ENCODE measurements at regions not wholly inside any gene's neighbourhood (a gene's known extent, or its start where the extent isn't known, plus 50 kb on each side); places are given as distances from the start of the nearest gene placed in this dataset.
"Not testable (repeated sequence)": the region's sequence is repeated elsewhere in the genome, so short reads cannot be mapped to it uniquely, and the experiment has no call there.

DNA sequence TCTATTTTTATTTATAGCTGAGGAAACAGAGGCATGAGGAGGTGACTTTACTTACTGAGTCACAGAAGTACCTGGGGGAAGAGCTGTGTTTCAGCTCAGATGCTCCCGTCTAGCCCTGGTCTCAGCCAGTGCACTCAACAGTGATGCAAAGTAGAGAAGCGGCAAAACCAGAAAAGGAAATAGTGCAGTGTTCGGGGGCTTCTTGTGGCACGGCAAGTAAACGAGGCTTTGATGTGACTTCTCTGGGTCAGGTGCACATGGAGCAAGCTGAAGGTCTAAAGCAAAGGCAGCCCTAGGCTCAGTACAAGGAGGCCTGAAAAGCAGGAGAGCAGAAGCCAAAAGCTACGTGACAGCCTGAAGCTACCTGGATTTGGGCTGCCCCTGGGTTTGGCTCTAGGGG, 526.7 kb upstream of the ADAMTS16 start:
- no peaks in the 10 kb centered on the region for H3K9me3 ChIP-seq (ENCODE audit: control insufficient read depth, insufficient read depth, low read depth, low read length)
- no peak overlapping the region for H3K4me3 ChIP-seq (ENCODE audit: low read depth, low read length)
- H3K4me1 ChIP-seq (ENCODE audit: control insufficient read depth, insufficient read depth, low read length): no peaks in the 10 kb centered on the region
- peaks cover 0 to 19% of the 10 kb centered on the region in 2 experiments; a peak in 1 of 3 replicates for H3K36me3 ChIP-seq (ENCODE audit: control insufficient read depth in 2 of 2, insufficient read depth in 1 of 2, low read length in 2 of 2)
- TF ChIP-seq ZNF274 (IDR thresholded peaks at IDR 0.05; ENCODE audit: low read length): no peak
- TF ChIP-seq ZNF274 (tag by site-specific recombination; IDR thresholded peaks at IDR 0.05; ENCODE audit: borderline replicate concordance): no peak
- no peak for TF ChIP-seq ZNF561 (tag by site-specific recombination; IDR thresholded peaks at IDR 0.05; ENCODE audit: borderline replicate concordance)
- TF ChIP-seq, protein P1, sequence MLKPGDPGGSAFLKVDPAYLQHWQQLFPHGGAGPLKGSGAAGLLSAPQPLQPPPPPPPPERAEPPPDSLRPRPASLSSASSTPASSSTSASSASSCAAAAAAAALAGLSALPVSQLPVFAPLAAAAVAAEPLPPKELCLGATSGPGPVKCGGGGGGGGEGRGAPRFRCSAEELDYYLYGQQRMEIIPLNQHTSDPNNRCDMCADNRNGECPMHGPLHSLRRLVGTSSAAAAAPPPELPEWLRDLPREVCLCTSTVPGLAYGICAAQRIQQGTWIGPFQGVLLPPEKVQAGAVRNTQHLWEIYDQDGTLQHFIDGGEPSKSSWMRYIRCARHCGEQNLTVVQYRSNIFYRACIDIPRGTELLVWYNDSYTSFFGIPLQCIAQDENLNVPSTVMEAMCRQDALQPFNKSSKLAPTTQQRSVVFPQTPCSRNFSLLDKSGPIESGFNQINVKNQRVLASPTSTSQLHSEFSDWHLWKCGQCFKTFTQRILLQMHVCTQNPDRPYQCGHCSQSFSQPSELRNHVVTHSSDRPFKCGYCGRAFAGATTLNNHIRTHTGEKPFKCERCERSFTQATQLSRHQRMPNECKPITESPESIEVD (tag by site-specific recombination; IDR thresholded peaks at IDR 0.05): no peak
- no peak for TF ChIP-seq ZFHX2 (tag by site-specific recombination; conservative IDR thresholded peaks at IDR 0.05)
- TF ChIP-seq ZNF221 (tag by site-specific recombination; IDR thresholded peaks at IDR 0.05; ENCODE audit: borderline replicate concordance): no peak
- no peak for TF ChIP-seq ZNF184 (tag by site-specific recombination; IDR thresholded peaks at IDR 0.05)
- TF ChIP-seq, protein P2, sequence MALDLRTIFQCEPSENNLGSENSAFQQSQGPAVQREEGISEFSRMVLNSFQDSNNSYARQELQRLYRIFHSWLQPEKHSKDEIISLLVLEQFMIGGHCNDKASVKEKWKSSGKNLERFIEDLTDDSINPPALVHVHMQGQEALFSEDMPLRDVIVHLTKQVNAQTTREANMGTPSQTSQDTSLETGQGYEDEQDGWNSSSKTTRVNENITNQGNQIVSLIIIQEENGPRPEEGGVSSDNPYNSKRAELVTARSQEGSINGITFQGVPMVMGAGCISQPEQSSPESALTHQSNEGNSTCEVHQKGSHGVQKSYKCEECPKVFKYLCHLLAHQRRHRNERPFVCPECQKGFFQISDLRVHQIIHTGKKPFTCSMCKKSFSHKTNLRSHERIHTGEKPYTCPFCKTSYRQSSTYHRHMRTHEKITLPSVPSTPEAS (tag by site-specific recombination; IDR thresholded peaks at IDR 0.05): no peak
- TF ChIP-seq ZBTB8A (tag by site-specific recombination; IDR thresholded peaks at IDR 0.05): no peak
- TF ChIP-seq, protein P3, sequence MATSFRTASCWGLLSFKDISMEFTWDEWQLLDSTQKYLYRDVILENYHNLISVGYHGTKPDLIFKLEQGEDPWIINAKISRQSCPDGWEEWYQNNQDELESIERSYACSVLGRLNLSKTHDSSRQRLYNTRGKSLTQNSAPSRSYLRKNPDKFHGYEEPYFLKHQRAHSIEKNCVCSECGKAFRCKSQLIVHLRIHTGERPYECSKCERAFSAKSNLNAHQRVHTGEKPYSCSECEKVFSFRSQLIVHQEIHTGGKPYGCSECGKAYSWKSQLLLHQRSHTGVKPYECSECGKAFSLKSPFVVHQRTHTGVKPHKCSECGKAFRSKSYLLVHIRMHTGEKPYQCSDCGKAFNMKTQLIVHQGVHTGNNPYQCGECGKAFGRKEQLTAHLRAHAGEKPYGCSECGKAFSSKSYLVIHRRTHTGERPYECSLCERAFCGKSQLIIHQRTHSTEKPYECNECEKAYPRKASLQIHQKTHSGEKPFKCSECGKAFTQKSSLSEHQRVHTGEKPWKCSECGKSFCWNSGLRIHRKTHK (tag by site-specific recombination; IDR thresholded peaks at IDR 0.05): no peak
- TF ChIP-seq ZNF140 (tag by site-specific recombination; IDR thresholded peaks at IDR 0.05): no peak
- ChIA-PET POLR2A (no interaction called here), CTCF (no interaction called here)
- H3K27ac ChIP-seq (ENCODE audit: extremely low read depth, low read depth, low read length): no peak overlapping the region

DNA sequence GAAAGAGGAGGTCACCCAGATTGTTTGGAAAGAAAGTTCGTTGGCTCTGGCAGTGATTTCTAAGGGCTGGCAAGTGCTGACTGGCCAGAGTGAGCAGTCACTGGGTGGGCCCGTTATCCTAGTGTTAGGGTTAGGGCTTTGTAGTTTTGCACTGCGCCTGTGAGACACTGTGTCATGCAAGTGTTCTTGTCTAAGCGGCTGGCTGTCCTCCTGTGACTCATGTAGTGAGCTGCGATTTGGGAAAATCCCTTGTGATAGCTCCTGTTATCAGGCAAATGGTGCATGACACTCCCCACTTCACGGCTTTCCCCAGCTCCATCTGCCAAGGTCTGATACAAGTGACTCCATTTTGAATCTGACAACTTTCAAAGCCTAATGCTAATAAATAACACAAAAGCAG, 526.0 kb upstream of the ADAMTS16 start:
- no peak for TF ChIP-seq ZNF423 (tag by site-specific recombination; IDR thresholded peaks at IDR 0.05)
- TF ChIP-seq, protein P4, sequence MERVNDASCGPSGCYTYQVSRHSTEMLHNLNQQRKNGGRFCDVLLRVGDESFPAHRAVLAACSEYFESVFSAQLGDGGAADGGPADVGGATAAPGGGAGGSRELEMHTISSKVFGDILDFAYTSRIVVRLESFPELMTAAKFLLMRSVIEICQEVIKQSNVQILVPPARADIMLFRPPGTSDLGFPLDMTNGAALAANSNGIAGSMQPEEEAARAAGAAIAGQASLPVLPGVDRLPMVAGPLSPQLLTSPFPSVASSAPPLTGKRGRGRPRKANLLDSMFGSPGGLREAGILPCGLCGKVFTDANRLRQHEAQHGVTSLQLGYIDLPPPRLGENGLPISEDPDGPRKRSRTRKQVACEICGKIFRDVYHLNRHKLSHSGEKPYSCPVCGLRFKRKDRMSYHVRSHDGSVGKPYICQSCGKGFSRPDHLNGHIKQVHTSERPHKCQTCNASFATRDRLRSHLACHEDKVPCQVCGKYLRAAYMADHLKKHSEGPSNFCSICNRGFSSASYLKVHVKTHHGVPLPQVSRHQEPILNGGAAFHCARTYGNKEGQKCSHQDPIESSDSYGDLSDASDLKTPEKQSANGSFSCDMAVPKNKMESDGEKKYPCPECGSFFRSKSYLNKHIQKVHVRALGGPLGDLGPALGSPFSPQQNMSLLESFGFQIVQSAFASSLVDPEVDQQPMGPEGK (tag by site-specific recombination; IDR thresholded peaks at IDR 0.05): no peak
- TF ChIP-seq BCL11B (tag by site-specific recombination; IDR thresholded peaks at IDR 0.05; ENCODE audit: low read depth): no peak
- no peak overlapping the region for H3K4me3 ChIP-seq (ENCODE audit: low read depth, low read length)
- POLR2A ChIA-PET: no interaction called here

DNA sequence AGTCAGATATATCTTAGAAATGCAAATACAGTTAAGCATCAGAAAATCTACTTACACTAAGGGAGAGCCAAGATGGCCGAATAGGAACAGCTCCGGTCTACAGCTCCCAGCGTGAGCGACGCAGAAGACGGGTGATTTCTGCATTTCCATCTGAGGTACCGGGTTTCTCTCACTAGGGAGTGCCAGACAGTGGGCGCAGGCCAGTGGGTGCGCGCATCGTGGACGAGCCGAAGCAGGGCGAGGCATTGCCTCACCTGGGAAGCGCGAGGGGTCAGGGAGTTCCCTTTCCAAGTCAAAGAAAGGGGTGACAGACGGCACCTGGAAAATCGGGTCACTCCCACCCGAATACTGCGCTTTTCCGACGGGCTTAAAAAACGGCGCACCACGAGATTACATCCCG, 524.8 kb upstream of the ADAMTS16 start:
- POLR2A ChIA-PET; H3K27ac ChIP-seq (ENCODE audit: extremely low read depth, low read depth, low read length); CTCF ChIA-PET; H3K9me3 ChIP-seq (ENCODE audit: control insufficient read depth, insufficient read depth, low read depth, low read length); H3K4me1 ChIP-seq (ENCODE audit: control insufficient read depth, insufficient read depth, low read length); H3K4me3 ChIP-seq (ENCODE audit: low read depth, low read length): not testable (repeated sequence)
- H3K36me3 ChIP-seq (ENCODE audit: control insufficient read depth in 2 of 2, insufficient read depth in 1 of 2, low read length in 2 of 2): peaks cover 0 to 19% of the 10 kb centered on the region in 2 experiments; a peak in 1 of 3 replicates

More for the DNA sequence above, 526.0 kb upstream of the ADAMTS16 start:
- Histone ChIP-seq H3K4me1 (ENCODE audit: control insufficient read depth, insufficient read depth, low read length) (no peaks in the 10 kb centered on the region), H3K36me3 (ENCODE audit: control insufficient read depth in 2 of 2, insufficient read depth in 1 of 2, low read length in 2 of 2) (peaks cover 0 to 19% of the 10 kb centered on the region in 2 experiments; a peak in 1 of 3 replicates), H3K9me3 (ENCODE audit: control insufficient read depth, insufficient read depth, low read depth, low read length) (no peaks in the 10 kb centered on the region), H3K27ac (ENCODE audit: extremely low read depth, low read depth, low read length) (no peak overlapping the region)
- CTCF ChIA-PET: no interaction called here
